ENCODE measurements at regions not wholly inside any gene's neighbourhood (a gene's known extent, or its start where the extent isn't known, plus 50 kb on each side); places are given as distances from the start of the nearest gene placed in this dataset.

GRCh38 chr20:17808357-17808756, 108.6 kb downstream of the BANF2 start:
- DNase-seq: no peak
- Mint-ChIP-seq H3K27ac (no peak overlapping the region), H3K4me3 (no peak overlapping the region), H3K9me3 (no peaks in the 10 kb centered on the region), H3K27me3 (peaks cover 10% of the 10 kb centered on the region), H3K4me1 (no peaks in the 10 kb centered on the region)
- ATAC-seq: no peak

- H3K9me3 Mint-ChIP-seq: no peaks in the 10 kb centered on the region
- ATAC-seq (no peak), DNase-seq (no peak)
- H3K4me1 Mint-ChIP-seq: no peaks in the 10 kb centered on the region
- H3K4me3 Mint-ChIP-seq: no peak overlapping the region
- peaks cover 10% of the 10 kb centered on the region for H3K27me3 Mint-ChIP-seq
- H3K27ac Mint-ChIP-seq: no peak overlapping the region
These were observed 107.9 kb downstream of the BANF2 start for GRCh38 chr20:17807651-17808050.

GRCh38 chr20:17806739-17807441, 107.1 kb downstream of the BANF2 start:
- Mint-ChIP-seq H3K4me1 (no peaks in the 10 kb centered on the region), H3K9me3 (no peaks in the 10 kb centered on the region), H3K27me3 (peaks cover 10% of the 10 kb centered on the region), H3K4me3 (no peak overlapping the region), H3K27ac (no peak overlapping the region)
- ATAC-seq (no peak), DNase-seq (no peak)

- Mint-ChIP-seq H3K4me1 (no peaks in the 10 kb centered on the region), H3K4me3 (no peak overlapping the region), H3K9me3 (no peaks in the 10 kb centered on the region), H3K27ac (no peak overlapping the region), H3K27me3 (peaks cover 10% of the 10 kb centered on the region)
- no peak for DNase-seq
- ATAC-seq: no peak
These were observed 106.3 kb downstream of the BANF2 start for GRCh38 chr20:17806107-17806506.

GRCh38 chr20:17803765-17804164, 104.0 kb downstream of the BANF2 start:
- H3K27me3 Mint-ChIP-seq: peaks cover 29% of the 10 kb centered on the region
- DNase-seq: no peak
- H3K4me3 Mint-ChIP-seq: no peak overlapping the region
- no peak for ATAC-seq
- H3K4me1 Mint-ChIP-seq: no peaks in the 10 kb centered on the region
- peaks cover 5 to 12% of the 10 kb centered on the region in 2 donors for H3K9me3 Mint-ChIP-seq
- no peak overlapping the region for H3K27ac Mint-ChIP-seq

- H3K9me3 Mint-ChIP-seq: peaks cover 9 to 14% of the 10 kb centered on the region in 2 donors
- H3K27ac Mint-ChIP-seq: no peak overlapping the region
- no peak for DNase-seq
- H3K27me3 Mint-ChIP-seq: peaks cover 54% of the 10 kb centered on the region
- no peak for ATAC-seq
- H3K4me3 Mint-ChIP-seq: no peak overlapping the region
- H3K4me1 Mint-ChIP-seq: peaks cover 5% of the 10 kb centered on the region
These were observed 99.9 kb downstream of the BANF2 start for GRCh38 chr20:17799575-17800227.

GRCh38 chr20:17798601-17799000, 98.8 kb downstream of the BANF2 start:
- Mint-ChIP-seq H3K27ac (no peak overlapping the region), H3K9me3 (peaks cover 9 to 14% of the 10 kb centered on the region in 2 donors), H3K27me3 (peaks cover 45% of the 10 kb centered on the region), H3K4me1 (peaks cover 5% of the 10 kb centered on the region), H3K4me3 (no peak overlapping the region)
- DNase-seq (no peak), ATAC-seq (no peak)

- H3K27me3 Mint-ChIP-seq: peaks cover 47% of the 10 kb centered on the region
These were observed 97.8 kb downstream of the BANF2 start for GRCh38 chr20:17797579-17797978.

GRCh38 chr20:17797161-17797560, 97.4 kb downstream of the BANF2 start:
- ATAC-seq (no peak), DNase-seq (no peak)
- Mint-ChIP-seq H3K27ac (no peak overlapping the region), H3K4me1 (peaks cover 5% of the 10 kb centered on the region), H3K9me3 (peaks cover 9 to 14% of the 10 kb centered on the region in 2 donors), H3K4me3 (no peak overlapping the region), H3K27me3 (peaks cover 52% of the 10 kb centered on the region)

More at GRCh38 chr20:17797579-17797978, 97.8 kb downstream of the BANF2 start:
- DNase-seq (no peak), ATAC-seq (no peak)
- no peak overlapping the region for H3K27ac Mint-ChIP-seq
- H3K4me1 Mint-ChIP-seq: peaks cover 5% of the 10 kb centered on the region
- peaks cover 9 to 14% of the 10 kb centered on the region in 2 donors for H3K9me3 Mint-ChIP-seq
- no peak overlapping the region for H3K4me3 Mint-ChIP-seq

- no peak for DNase-seq
These were observed 96.4 kb downstream of the BANF2 start for GRCh38 chr20:17796091-17796563.

GRCh38 chr20:17795501-17796071, 95.8 kb downstream of the BANF2 start:
- Mint-ChIP-seq H3K9me3 (peaks cover 9 to 14% of the 10 kb centered on the region in 2 donors), H3K27me3 (peaks cover 56% of the 10 kb centered on the region), H3K4me1 (peaks cover 5% of the 10 kb centered on the region), H3K4me3 (no peak overlapping the region), H3K27ac (no peak overlapping the region)
- DNase-seq (no peak), ATAC-seq (no peak)

More at GRCh38 chr20:17796091-17796563, 96.4 kb downstream of the BANF2 start:
- Mint-ChIP-seq H3K27ac (no peak overlapping the region), H3K4me3 (no peak overlapping the region), H3K9me3 (peaks cover 9 to 14% of the 10 kb centered on the region in 2 donors), H3K4me1 (peaks cover 5% of the 10 kb centered on the region), H3K27me3 (peaks cover 58% of the 10 kb centered on the region)
- no peak for ATAC-seq

- ATAC-seq (no peak), DNase-seq (no peak)
- Mint-ChIP-seq H3K9me3 (peaks cover 9 to 10% of the 10 kb centered on the region in 2 donors), H3K4me3 (no peak overlapping the region), H3K27ac (no peak overlapping the region), H3K27me3 (peaks cover 53% of the 10 kb centered on the region), H3K4me1 (peaks cover 5% of the 10 kb centered on the region)
These were observed 95.2 kb downstream of the BANF2 start for GRCh38 chr20:17795003-17795402.

GRCh38 chr20:17794400-17794799, 94.6 kb downstream of the BANF2 start:
- H3K4me1 Mint-ChIP-seq: peaks cover 5% of the 10 kb centered on the region
- H3K27me3 Mint-ChIP-seq: peaks cover 50% of the 10 kb centered on the region

GRCh38 chr20:17793986-17794385, 94.2 kb downstream of the BANF2 start:
- no peak for ATAC-seq
- peaks cover 46% of the 10 kb centered on the region for H3K27me3 Mint-ChIP-seq
- H3K4me1 Mint-ChIP-seq: peaks cover 5% of the 10 kb centered on the region
- H3K9me3 Mint-ChIP-seq: peaks cover 5 to 6% of the 10 kb centered on the region in 2 donors
- H3K4me3 Mint-ChIP-seq: no peak overlapping the region
- H3K27ac Mint-ChIP-seq: no peak overlapping the region
- DNase-seq: no peak

More at GRCh38 chr20:17794400-17794799, 94.6 kb downstream of the BANF2 start:
- DNase-seq (no peak), ATAC-seq (no peak)
- H3K4me3 Mint-ChIP-seq: no peak overlapping the region
- no peak overlapping the region for H3K27ac Mint-ChIP-seq
- H3K9me3 Mint-ChIP-seq: peaks cover 6 to 9% of the 10 kb centered on the region in 2 donors

GRCh38 chr20:17790296-17790695, 90.5 kb downstream of the BANF2 start:
- H3K4me3 Mint-ChIP-seq: no peak overlapping the region
- no peaks in the 10 kb centered on the region for H3K4me1 Mint-ChIP-seq
- ATAC-seq: no peak
- DNase-seq: no peak
- H3K9me3 Mint-ChIP-seq: no peaks in the 10 kb centered on the region
- no peak overlapping the region for H3K27ac Mint-ChIP-seq
- peaks cover 19% of the 10 kb centered on the region for H3K27me3 Mint-ChIP-seq

GRCh38 chr20:17787816-17788215, 88.0 kb downstream of the BANF2 start:
- Mint-ChIP-seq H3K9me3 (no peaks in the 10 kb centered on the region), H3K4me1 (no peaks in the 10 kb centered on the region), H3K27ac (no peak overlapping the region), H3K27me3 (peaks cover 25% of the 10 kb centered on the region), H3K4me3 (no peak overlapping the region)
- ATAC-seq: no peak
- DNase-seq: no peak
